ENCODE measurements at regions not wholly inside any gene's neighbourhood (a gene's known extent, or its start where the extent isn't known, plus 50 kb on each side); places are given as distances from the start of the nearest gene placed in this dataset.

DNA sequence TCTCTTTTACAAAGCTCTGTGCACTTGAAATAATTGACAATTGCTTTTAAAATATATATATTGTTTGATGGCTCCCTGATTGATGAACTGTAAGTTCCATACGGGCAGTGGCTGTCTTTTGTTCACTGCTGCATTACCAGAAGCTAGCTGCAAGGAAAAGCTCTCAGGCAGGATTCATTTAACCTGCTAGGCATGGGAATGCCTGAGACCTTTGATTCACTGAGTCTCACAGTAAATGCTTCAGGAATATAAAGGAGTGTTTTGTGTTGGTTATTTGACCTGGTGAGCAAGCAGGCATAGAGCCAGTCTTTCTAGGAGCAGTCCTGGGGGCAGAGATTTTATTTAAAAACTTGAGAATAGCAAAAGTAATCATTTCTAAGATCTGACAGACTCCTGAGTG is 193.2 kb upstream of the ITGA4 start:
- Histone ChIP-seq H3K56ac (ENCODE audit: extremely low read depth, insufficient read depth, low read length) (no peak overlapping the region), H3K4me1 (ENCODE audit: control insufficient read depth, insufficient read depth, low read length) (no peaks in the 10 kb centered on the region), H3K9ac (ENCODE audit: low read depth, low read length) (no peak overlapping the region), H3K4ac (ENCODE audit: low read depth, low read length) (no peak overlapping the region), H4K8ac (ENCODE audit: low read depth in 2 of 2, low read length in 2 of 2) (no peak overlapping the region), H4K5ac (ENCODE audit: low read depth, low read length) (no peak overlapping the region), H3K14ac (replicated peaks; ENCODE audit: low read depth, low read length) (no peak overlapping the region), H3K9me3 (ENCODE audit: control insufficient read depth, insufficient read depth, low read length) (no peaks in the 10 kb centered on the region), H3K27ac (ENCODE audit: insufficient read depth, low read length) (no peak overlapping the region), H3K36me3 (ENCODE audit: control insufficient read depth, insufficient read depth, low read length) (no peaks in the 10 kb centered on the region), H2BK5ac (ENCODE audit: low read depth, low read length, poor library complexity, severe bottlenecking) (no peak overlapping the region), H2AK9ac (replicated peaks; ENCODE audit: low read depth, low read length, poor library complexity) (no peak overlapping the region), H2AFZ (replicated peaks; ENCODE audit: low read length, poor library complexity) (no peak overlapping the region), H3K4me2 (ENCODE audit: low read depth, low read length) (no peak overlapping the region), H3K23ac (ENCODE audit: low read depth, low read length) (no peak overlapping the region), H3K79me1 (ENCODE audit: low read depth in 1 of 2, low read length in 2 of 2) (no peaks in the 10 kb centered on the region), H3K27me3 (ENCODE audit: control insufficient read depth, insufficient read depth, low read length) (no peaks in the 10 kb centered on the region; the same call in 1 of the 2 replicates), H4K91ac (ENCODE audit: insufficient read depth, low read depth, low read length) (no peak overlapping the region), H2BK15ac (ENCODE audit: low read depth, low read length) (no peak overlapping the region), H2BK120ac (ENCODE audit: low read depth, low read length) (no peak overlapping the region), H3K18ac (ENCODE audit: low read depth, low read length) (no peak overlapping the region), H3K4me3 (ENCODE audit: insufficient read depth, low read depth, low read length) (no peak overlapping the region), H2BK20ac (ENCODE audit: low read depth, low read length) (no peak overlapping the region), H2AK5ac (ENCODE audit: low read depth, low read length) (no peak overlapping the region), H4K20me1 (ENCODE audit: insufficient read depth, low read length) (no peaks in the 10 kb centered on the region), H3K9me1 (ENCODE audit: insufficient read depth, low read length) (no peaks in the 10 kb centered on the region)
- WGBS, 2 experiments (ENCODE audit: extremely low coverage in 2 of 2, insufficient read length in 1 of 2) = no CpG with 5 or more reads among the region's 1 CpG
- dilution Hi-C loops (cut with HindIII; ENCODE audit: low sequenced_read_pairs, unreplicated experiment) (no loop called here), intact Hi-C loops (cut with micrococcal nuclease) (no loop called here), in situ Hi-C loops (cut with MboI; ENCODE audit: low sequenced_read_pairs) (no loop called here)
- no TSS peak for BruUV-seq (replicated peaks)
- TF ChIP-seq MXI1 (IDR thresholded peaks at IDR 0.05; ENCODE audit: borderline replicate concordance, low read depth, low read length) = no peak
- no peak for TF ChIP-seq POLR2A (IDR thresholded peaks at IDR 0.05; ENCODE audit: low read depth, low read length)
- TF ChIP-seq, protein P1, sequence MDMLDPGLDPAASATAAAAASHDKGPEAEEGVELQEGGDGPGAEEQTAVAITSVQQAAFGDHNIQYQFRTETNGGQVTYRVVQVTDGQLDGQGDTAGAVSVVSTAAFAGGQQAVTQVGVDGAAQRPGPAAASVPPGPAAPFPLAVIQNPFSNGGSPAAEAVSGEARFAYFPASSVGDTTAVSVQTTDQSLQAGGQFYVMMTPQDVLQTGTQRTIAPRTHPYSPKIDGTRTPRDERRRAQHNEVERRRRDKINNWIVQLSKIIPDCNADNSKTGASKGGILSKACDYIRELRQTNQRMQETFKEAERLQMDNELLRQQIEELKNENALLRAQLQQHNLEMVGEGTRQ (IDR thresholded peaks at IDR 0.05; ENCODE audit: low read depth, low read length) = no peak
- no peak for TF ChIP-seq NFE2L2 (IDR thresholded peaks at IDR 0.05; ENCODE audit: low read depth, low read length)
- ChIA-PET POLR2A (ENCODE audit: unreplicated experiment) (no interaction called here), CTCF (no interaction called here)
- ATAC-seq (ENCODE audit: low read depth) (no peak), DNase-seq (no peak)
